SU-DHL-6 (cell line): ENCODE measurements at regions not wholly inside any gene's neighbourhood (a gene's known extent, or its start where the extent isn't known, plus 50 kb on each side); places are given as distances from the start of the nearest gene placed in this dataset.

Source experiments
- H2AFZ ChIP-seq: fragments of 200-600 bp; sonication (generic); 2 replicates; pipeline ENCODE4 v1.6.1; 2014; ENCODE audit warnings: low read depth, mild to moderate bottlenecking, moderate library complexity, mixed read lengths, antibody characterized with exemption, low read length; ENCODE audit not compliant: severe bottlenecking
- H3F3A ChIP-seq: fragments of 200-600 bp; shearing (Covaris generic); 2 replicates; pipeline ENCODE4 v1.6.0; 2016; ENCODE audit warnings: antibody characterized with exemption, mild to moderate bottlenecking; ENCODE audit not compliant: insufficient read depth
- H3K27ac ChIP-seq: fragments of 200-600 bp; sonication (generic); 2 replicates; pipeline ENCODE4 v1.5.1; 2016; ENCODE audit warnings: low read depth, mild to moderate bottlenecking, low read length, moderate library complexity, mixed read lengths
- H3K27me3 ChIP-seq: fragments of 200-600 bp; sonication (generic), shearing (Covaris generic); 2 replicates; pipeline ENCODE4 v1.6.0; 2014; ENCODE audit warnings: mild to moderate bottlenecking, low read length
- H3K36me3 ChIP-seq: fragments of 200-600 bp; sonication (generic); 2 replicates; pipeline ENCODE4 v1.6.1; 2014; ENCODE audit warnings: mild to moderate bottlenecking, low read length, mixed read lengths
- H3K4me2 ChIP-seq: fragments of 300-600, 200-600 bp; shearing (Covaris generic), sonication (generic); 2 replicates; pipeline ENCODE4 v1.6.0; 2014; ENCODE audit warnings: low read length, low read depth, mild to moderate bottlenecking; ENCODE audit not compliant: poor library complexity, severe bottlenecking
- H3K4me3 ChIP-seq: fragments of 200-600 bp; sonication (generic); 2 replicates; pipeline ENCODE4 v1.5.1; 2014; ENCODE audit warnings: antibody characterized with exemption, low read length, mild to moderate bottlenecking, mixed read lengths; ENCODE audit not compliant: insufficient read depth, poor library complexity, severe bottlenecking
- H3K79me2 ChIP-seq: fragments of 200-600 bp; sonication (generic); 2 replicates; pipeline ENCODE4 v1.6.1; 2014; ENCODE audit warnings: mild to moderate bottlenecking, low read length, moderate library complexity; ENCODE audit not compliant: insufficient read depth
- H3K9ac ChIP-seq: fragments of 200-600 bp; sonication (generic); 2 replicates; pipeline ENCODE4 v1.7.0; 2014; ENCODE audit warnings: mild to moderate bottlenecking, low read length
- H3K9me2 ChIP-seq: fragments of 200-600 bp; sonication (generic); replicated peaks from 2 replicates; pipeline ENCODE4 v1.6.1; 2014; ENCODE audit warnings: low read length; ENCODE audit not compliant: insufficient read depth
- H3K9me3 ChIP-seq: fragments of 200-600 bp; sonication (generic); 2 replicates; pipeline ENCODE4 v1.6.1; 2014; ENCODE audit warnings: low read length, mixed read lengths; ENCODE audit not compliant: insufficient read depth
- H4K20me1 ChIP-seq: fragments of 200-600 bp; sonication (generic); 2 replicates; pipeline ENCODE4 v1.6.1; 2014; ENCODE audit warnings: low read depth, mild to moderate bottlenecking, antibody characterized with exemption, low read length, moderate library complexity, mixed read lengths
- CTCF ChIP-seq: fragments of 200-600 bp; sonication (generic); IDR thresholded peaks from one replicate; pipeline ENCODE4 v1.5.1; 2017; ENCODE audit warnings: antibody characterized with exemption, mild to moderate bottlenecking, low read length, moderate library complexity; ENCODE audit not compliant: insufficient read depth, poor library complexity, severe bottlenecking
- EZH2phosphoT487 ChIP-seq: fragments of 200-600 bp; sonication (generic), shearing (Covaris generic); conservative IDR thresholded peaks from 2 replicates; pipeline ENCODE4 v1.6.1; 2018; ENCODE audit warnings: mild to moderate bottlenecking, antibody characterized with exemption, low read length, moderate library complexity, mixed read lengths

GRCh38 chr3:14346191-14346590 is 56.2 kb upstream of the SLC6A6 start:
- Histone ChIP-seq H3K36me3 (no peaks in the 10 kb centered on the region), H2AFZ (no peak overlapping the region), H3K4me3 (no peak overlapping the region), H3K9me2 (no peaks in the 10 kb centered on the region), H4K20me1 (no peaks in the 10 kb centered on the region), H3K79me2 (no peaks in the 10 kb centered on the region), H3K27ac (no peak overlapping the region), H3K4me2 (no peak overlapping the region), H3K27me3 (no peaks in the 10 kb centered on the region), H3K9me3 (no peaks in the 10 kb centered on the region), H3F3A (no peaks in the 10 kb centered on the region), H3K9ac (no peak overlapping the region)
- TF ChIP-seq CTCF (no peak), EZH2phosphoT487 (no peak)

- Histone ChIP-seq H3K27me3 (no peaks in the 10 kb centered on the region), H3K9me3 (no peaks in the 10 kb centered on the region), H3K36me3 (no peaks in the 10 kb centered on the region), H3K9me2 (no peaks in the 10 kb centered on the region), H2AFZ (no peak overlapping the region), H3K79me2 (no peaks in the 10 kb centered on the region), H4K20me1 (no peaks in the 10 kb centered on the region), H3K27ac (no peak overlapping the region), H3K4me3 (no peak overlapping the region), H3F3A (no peaks in the 10 kb centered on the region), H3K4me2 (no peak overlapping the region), H3K9ac (no peak overlapping the region)
- TF ChIP-seq EZH2phosphoT487 (no peak), CTCF (no peak)
Measured at GRCh38 chr3:14346642-14347041, 55.8 kb upstream of the SLC6A6 start.

- no peak overlapping the region for H3K9ac ChIP-seq
- no peaks in the 10 kb centered on the region for H3K27me3 ChIP-seq
- H4K20me1 ChIP-seq = no peaks in the 10 kb centered on the region
- no peaks in the 10 kb centered on the region for H3K9me3 ChIP-seq
- H2AFZ ChIP-seq = no peak overlapping the region
- no peak overlapping the region for H3K4me2 ChIP-seq
- no peaks in the 10 kb centered on the region for H3K79me2 ChIP-seq
- no peak overlapping the region for H3K27ac ChIP-seq
- no peaks in the 10 kb centered on the region for H3K36me3 ChIP-seq
- no peaks in the 10 kb centered on the region for H3F3A ChIP-seq
- no peak for TF ChIP-seq EZH2phosphoT487
- no peak for TF ChIP-seq CTCF
- H3K4me3 ChIP-seq = no peak overlapping the region
- H3K9me2 ChIP-seq = no peaks in the 10 kb centered on the region
Measured at GRCh38 chr3:14347110-14347509, 55.3 kb upstream of the SLC6A6 start.

GRCh38 chr3:14351617-14352001 is 50.8 kb upstream of the SLC6A6 start:
- Histone ChIP-seq H3K9me2 (no peaks in the 10 kb centered on the region), H4K20me1 (no peaks in the 10 kb centered on the region), H3K4me2 (peak overlapping the region; percentile 33), H3K27ac (no peak overlapping the region), H3F3A (no peaks in the 10 kb centered on the region), H3K4me3 (no peak overlapping the region), H3K27me3 (no peaks in the 10 kb centered on the region), H3K9ac (no peak overlapping the region), H3K79me2 (no peaks in the 10 kb centered on the region), H3K9me3 (no peaks in the 10 kb centered on the region), H2AFZ (peak overlapping the region; percentile 80), H3K36me3 (no peaks in the 10 kb centered on the region)
- TF ChIP-seq CTCF = no peak
- no peak for TF ChIP-seq EZH2phosphoT487
